Jurkat, Clone E6-1 (cell line): ENCODE measurements at regions not wholly inside any gene's neighbourhood (a gene's known extent, or its start where the extent isn't known, plus 50 kb on each side); places are given as distances from the start of the nearest gene placed in this dataset.

ENCODE experiments used
- DNase-seq: peaks from one replicate; pipeline ENCODE4 v3.0.0-alpha.2; 2011; ENCODE audit warnings: low read depth, low spot score
- H3K4me3 ChIP-seq: 2 replicates; pipeline ENCODE4 v1.5.1; 2011; ENCODE audit warnings: mild to moderate bottlenecking, low read length, control low read depth, moderate library complexity

- DNase-seq: no peak
- H3K4me3 ChIP-seq: no peak overlapping the region
Measured at GRCh38 chr1:110768605-110769004, 93.9 kb upstream of the KCNA3 start.

DNA sequence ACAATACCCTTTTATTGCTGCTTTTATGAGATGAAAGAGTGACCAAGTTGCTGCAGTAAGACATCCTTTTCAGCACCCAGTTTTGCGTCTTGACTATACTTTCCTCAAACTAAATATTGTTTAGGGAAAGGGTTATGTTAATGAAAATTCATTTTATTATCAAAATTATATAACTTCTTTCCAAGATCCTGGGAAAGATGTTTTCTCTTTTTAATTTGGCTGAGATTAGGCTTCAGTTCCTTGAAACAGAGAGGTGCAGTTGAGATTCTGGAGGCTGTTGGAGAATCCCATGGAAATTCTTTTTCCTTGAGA, 91.6 kb upstream of the KCNA3 start:
- no peak overlapping the region for H3K4me3 ChIP-seq
- no peak for DNase-seq

- H3K4me3 ChIP-seq: no peak overlapping the region
- peak; percentile 65 for DNase-seq
Measured at GRCh38 chr1:110765640-110766335, 91.0 kb upstream of the KCNA3 start.

DNA sequence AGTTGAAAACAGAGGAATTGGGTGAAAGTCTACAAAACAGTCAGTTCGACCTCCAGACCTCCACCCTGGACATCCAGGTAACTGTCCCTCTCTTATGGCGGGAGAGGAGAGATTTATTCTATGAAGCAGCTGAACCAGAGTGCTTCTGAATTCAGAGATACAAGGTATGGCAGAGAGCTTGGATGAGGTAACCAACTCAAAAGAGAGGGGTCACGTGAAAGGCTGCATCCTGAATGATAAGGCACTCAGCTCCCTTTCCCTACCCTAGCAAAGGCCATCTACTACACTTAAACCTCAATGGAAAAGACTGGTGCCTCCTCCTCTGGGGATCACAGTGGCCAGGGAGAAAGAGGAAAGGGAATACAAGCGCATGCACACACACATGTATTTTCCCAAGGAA, 88.4 kb upstream of the KCNA3 start:
- no peak overlapping the region for H3K4me3 ChIP-seq
- no peak for DNase-seq

GRCh38 chr1:110760321-110760720, 85.6 kb upstream of the KCNA3 start:
- DNase-seq: no peak
- H3K4me3 ChIP-seq: no peak overlapping the region

GRCh38 chr1:110756506-110756905, 81.8 kb upstream of the KCNA3 start:
- DNase-seq: no peak
- H3K4me3 ChIP-seq: no peak overlapping the region

DNA sequence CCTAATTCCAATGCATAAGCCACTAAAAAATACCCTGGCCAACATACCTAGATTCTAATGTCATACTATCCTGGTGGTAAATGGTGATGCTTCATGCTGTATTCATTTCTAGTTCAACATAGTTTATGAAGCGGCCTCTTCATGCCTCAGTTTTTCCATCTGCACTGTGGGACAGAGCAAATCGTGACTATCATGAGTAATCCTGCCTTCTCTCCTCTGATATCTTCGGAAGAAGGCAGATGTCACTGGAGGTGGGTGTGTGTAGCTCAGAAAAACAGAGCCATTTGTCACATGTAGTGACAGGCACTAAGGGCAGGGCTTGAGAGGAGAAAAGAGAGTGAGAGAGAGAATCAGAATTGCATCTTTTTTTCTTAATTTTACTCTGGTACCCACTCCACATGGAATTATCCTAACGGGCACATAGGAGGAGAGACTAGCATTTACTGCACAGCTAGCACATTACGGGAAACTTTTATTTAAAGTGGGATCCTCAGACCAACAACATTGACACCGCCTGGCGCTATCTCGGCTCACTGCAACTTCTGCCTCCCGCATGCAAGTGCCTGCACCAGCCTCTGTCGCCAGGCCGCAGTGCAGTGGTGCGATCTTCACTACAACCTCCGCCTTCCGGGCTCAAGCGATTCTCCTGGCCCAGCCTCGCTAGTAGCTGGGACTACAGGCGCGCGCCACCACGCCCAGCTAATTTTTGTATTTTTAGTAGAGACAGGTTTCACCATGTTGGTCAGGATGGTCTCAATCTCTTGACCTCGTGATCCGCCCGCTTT, 78.4 kb upstream of the KCNA3 start:
- H3K4me3 ChIP-seq: no peak overlapping the region
- DNase-seq: no peak

GRCh38 chr1:110750562-110750961, 75.8 kb upstream of the KCNA3 start:
- H3K4me3 ChIP-seq: no peak overlapping the region

GRCh38 chr1:110749960-110750359, 75.2 kb upstream of the KCNA3 start:
- DNase-seq: no peak
- H3K4me3 ChIP-seq: no peak overlapping the region

More at GRCh38 chr1:110750562-110750961, 75.8 kb upstream of the KCNA3 start:
- no peak for DNase-seq

- peak; percentile 54 for DNase-seq
- no peak overlapping the region for H3K4me3 ChIP-seq
Measured at GRCh38 chr1:110746644-110747259, 72.0 kb upstream of the KCNA3 start.

DNA sequence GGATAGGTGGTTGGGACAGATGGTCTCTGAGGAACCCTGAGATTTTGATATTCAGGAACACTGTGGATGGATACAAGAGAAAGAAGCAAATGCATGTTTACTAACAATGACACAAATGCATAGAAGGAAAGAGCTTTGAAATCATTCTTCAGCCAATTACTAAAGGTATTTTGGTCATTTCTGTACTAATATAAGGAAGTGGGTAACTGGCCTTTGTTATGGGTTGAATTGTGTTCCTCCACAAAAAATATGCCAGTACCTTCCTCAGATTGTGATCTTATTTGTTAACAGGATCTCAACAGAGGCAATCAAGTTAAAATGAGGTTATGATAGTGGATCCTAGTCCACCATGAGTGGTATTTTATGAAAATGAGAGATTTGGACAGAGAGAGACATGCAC, 68.7 kb upstream of the KCNA3 start:
- no peak for DNase-seq
- no peak overlapping the region for H3K4me3 ChIP-seq

DNA sequence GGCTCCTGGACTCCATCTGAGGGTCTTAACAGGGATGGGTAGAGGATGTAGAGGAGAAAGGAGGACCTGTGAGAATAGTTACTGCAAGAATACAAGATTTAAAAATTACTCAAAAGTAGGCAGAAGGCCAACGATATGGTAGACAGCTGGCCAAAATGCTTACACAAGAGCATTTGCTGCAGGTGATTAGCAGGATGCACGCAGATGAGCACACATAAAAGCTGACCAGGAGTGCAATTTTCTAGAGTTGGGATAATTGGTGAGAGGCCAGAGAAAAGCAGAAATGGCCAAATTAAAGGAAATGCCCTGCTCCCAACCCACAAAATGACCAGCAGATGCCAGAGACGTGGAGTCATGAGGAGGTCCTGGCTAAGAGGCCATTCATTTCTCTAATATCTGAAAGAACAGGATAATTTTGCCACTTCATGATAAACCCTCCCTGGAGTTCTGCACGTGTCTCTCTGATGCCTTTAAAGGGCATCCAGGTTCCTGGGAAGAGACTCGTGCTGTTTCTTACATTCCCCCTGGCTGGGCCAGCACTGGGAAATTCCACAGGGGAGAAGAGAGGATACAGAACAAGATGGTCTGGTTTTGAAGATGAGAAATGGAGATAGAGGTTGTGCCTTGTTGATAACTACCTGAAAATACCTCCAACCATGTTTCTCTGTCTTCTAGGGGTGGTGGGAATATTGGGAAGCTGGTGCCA, 62.3 kb upstream of the KCNA3 start:
- H3K4me3 ChIP-seq: no peak overlapping the region
- DNase-seq: no peak

- H3K4me3 ChIP-seq: no peak overlapping the region
- DNase-seq: no peak
Measured at GRCh38 chr1:110734133-110734680, 59.5 kb upstream of the KCNA3 start.

- DNase-seq: no peak
- H3K4me3 ChIP-seq: no peak overlapping the region
Measured at GRCh38 chr1:110731529-110731928, 56.8 kb upstream of the KCNA3 start.

- no peak for DNase-seq
Measured at GRCh38 chr1:110728388-110729001, 53.8 kb upstream of the KCNA3 start.

DNA sequence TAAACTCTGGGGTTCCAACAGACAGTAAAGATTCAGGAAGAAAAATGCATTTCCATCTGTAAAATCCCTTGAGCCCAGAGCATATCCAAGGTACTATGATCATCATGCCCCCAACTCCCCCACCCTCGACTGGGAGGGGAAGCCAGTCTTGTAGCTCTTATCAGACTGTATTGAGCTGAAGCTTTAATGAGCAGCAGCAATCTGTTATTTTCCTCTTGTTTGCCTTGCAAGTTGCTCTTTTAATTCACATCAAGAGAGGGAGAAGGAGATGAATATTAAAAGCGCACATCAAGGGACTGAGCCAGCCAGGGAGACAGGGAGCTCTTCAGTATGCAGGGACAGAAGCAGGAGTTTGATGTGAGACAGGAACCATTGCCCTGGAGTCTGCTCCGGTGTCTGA, 52.5 kb upstream of the KCNA3 start:
- DNase-seq: no peak
- no peak overlapping the region for H3K4me3 ChIP-seq

More at GRCh38 chr1:110728388-110729001, 53.8 kb upstream of the KCNA3 start:
- H3K4me3 ChIP-seq: no peak overlapping the region

GRCh38 chr1:110726755-110727154, 52.0 kb upstream of the KCNA3 start:
- H3K4me3 ChIP-seq: no peak overlapping the region
- peak; percentile 24 for DNase-seq
